ENCODE measurements at regions not wholly inside any gene's neighbourhood (a gene's known extent, or its start where the extent isn't known, plus 50 kb on each side); places are given as distances from the start of the nearest gene placed in this dataset.
"Not testable (repeated sequence)": the region's sequence is repeated elsewhere in the genome, so short reads cannot be mapped to it uniquely, and the experiment has no call there.

GRCh38 chr11:67873223-67873622 is 130.7 kb downstream of the UNC93B1 start:
- DNase-seq, result not testable (repeated sequence)

- not testable (repeated sequence) for DNase-seq
Measured at GRCh38 chr11:67871168-67871567, 132.7 kb downstream of the UNC93B1 start.

- not testable (repeated sequence) for DNase-seq
Measured at GRCh38 chr11:67862896-67863295, 141.0 kb downstream of the UNC93B1 start.

- peak; percentile 20 to 47 for DNase-seq
Measured at GRCh38 chr11:67859513-67860161, 144.3 kb downstream of the UNC93B1 start.

- peak; percentile 6 to 16 for DNase-seq
Measured at GRCh38 chr11:67850747-67851146, 153.2 kb downstream of the UNC93B1 start.

GRCh38 chr11:67849766-67850165 is 154.1 kb downstream of the UNC93B1 start:
- DNase-seq, result not testable (repeated sequence)

GRCh38 chr11:67847896-67848875 is 155.7 kb downstream of the UNC93B1 start:
- DNase-seq, result not testable (repeated sequence)

- not testable (repeated sequence) for DNase-seq
Measured at GRCh38 chr11:67846303-67846702, 157.6 kb downstream of the UNC93B1 start.

- DNase-seq, result not testable (repeated sequence)
Measured at GRCh38 chr11:67845296-67845695, 158.6 kb downstream of the UNC93B1 start.

- DNase-seq, result not testable (repeated sequence)
Measured at GRCh38 chr11:67840599-67840998, 163.3 kb downstream of the UNC93B1 start.

GRCh38 chr11:67830152-67830551 is 155.7 kb upstream of the ALDH3B2 start:
- DNase-seq, result not testable (repeated sequence)

- DNase-seq, result not testable (repeated sequence)
Measured at GRCh38 chr11:67826951-67827296, 152.5 kb upstream of the ALDH3B2 start.

- DNase-seq, result peak; percentile 93
Measured at GRCh38 chr11:67826028-67826950, 151.9 kb upstream of the ALDH3B2 start.

GRCh38 chr11:67824861-67825260 is 150.4 kb upstream of the ALDH3B2 start:
- DNase-seq, result not testable (repeated sequence)

- TF ChIP-seq POLR2A (IDR thresholded peaks at IDR 0.05; ENCODE audit: low read length) (no peak), GATA1 (IDR thresholded peaks at IDR 0.05; ENCODE audit: low read depth, low read length) (no peak)
Measured at GRCh38 chr11:67820081-67820480, 145.7 kb upstream of the ALDH3B2 start.

GRCh38 chr11:67817558-67817957 is 143.1 kb upstream of the ALDH3B2 start:
- DNase-seq, result not testable (repeated sequence)

More at GRCh38 chr11:67820081-67820480, 145.7 kb upstream of the ALDH3B2 start:
- DNase-seq, result peak in 1 of 2 experiments; percentile 7

GRCh38 chr11:67809301-67809700 is 134.9 kb upstream of the ALDH3B2 start:
- DNase-seq, result not testable (repeated sequence)

- not testable (repeated sequence) for DNase-seq
Measured at GRCh38 chr11:67807896-67808295, 133.5 kb upstream of the ALDH3B2 start.

GRCh38 chr11:67806728-67807235 is 132.4 kb upstream of the ALDH3B2 start:
- not testable (repeated sequence) for DNase-seq

GRCh38 chr11:67806183-67806582 is 131.8 kb upstream of the ALDH3B2 start:
- peak; percentile 55 to 65 for DNase-seq

All from erythroblast (primary cell).